GM18508 (cell line): ENCODE measurements at regions not wholly inside any gene's neighbourhood (a gene's known extent, or its start where the extent isn't known, plus 50 kb on each side); places are given as distances from the start of the nearest gene placed in this dataset.

Experiments used
- ATAC-seq: cut with Tn5 transposase; IDR thresholded peaks from one replicate; pipeline ENCODE4 v1.9.1; 2021; ENCODE audit warnings: moderate number of reproducible peaks; ENCODE audit not compliant: insufficient read depth, unreplicated experiment

- no peak for ATAC-seq
Measured at GRCh38 chr6:22800451-22800850, 231.1 kb downstream of the HDGFL1 start.

- no peak for ATAC-seq
Measured at GRCh38 chr6:22801831-22802230, 232.5 kb downstream of the HDGFL1 start.

GRCh38 chr6:22804620-22805261 is 235.4 kb downstream of the HDGFL1 start:
- no peak for ATAC-seq

- no peak for ATAC-seq
Measured at GRCh38 chr6:22807261-22807660, 237.9 kb downstream of the HDGFL1 start.

GRCh38 chr6:22807818-22808217 is 238.5 kb downstream of the HDGFL1 start:
- no peak for ATAC-seq

GRCh38 chr6:22808466-22808865 is 239.1 kb downstream of the HDGFL1 start:
- no peak for ATAC-seq

- no peak for ATAC-seq
Measured at GRCh38 chr6:22809370-22809769, 240.0 kb downstream of the HDGFL1 start.

GRCh38 chr6:22819209-22819608 is 249.8 kb downstream of the HDGFL1 start:
- no peak for ATAC-seq

GRCh38 chr6:22821664-22822320 is 252.4 kb downstream of the HDGFL1 start:
- ATAC-seq: no peak

- ATAC-seq: no peak
Measured at GRCh38 chr6:22825210-22825609, 255.8 kb downstream of the HDGFL1 start.

- no peak for ATAC-seq
Measured at GRCh38 chr6:22826961-22827360, 257.6 kb downstream of the HDGFL1 start.

- no peak for ATAC-seq
Measured at GRCh38 chr6:22827760-22828159, 258.4 kb downstream of the HDGFL1 start.

GRCh38 chr6:22828179-22829062 is 259.1 kb downstream of the HDGFL1 start:
- no peak for ATAC-seq

GRCh38 chr6:22829070-22829469 is 259.7 kb downstream of the HDGFL1 start:
- ATAC-seq: no peak

GRCh38 chr6:22830463-22830862 is 261.1 kb downstream of the HDGFL1 start:
- no peak for ATAC-seq

GRCh38 chr6:22833191-22833590 is 263.8 kb downstream of the HDGFL1 start:
- no peak for ATAC-seq

- no peak for ATAC-seq
Measured at GRCh38 chr6:22838345-22838744, 269.0 kb downstream of the HDGFL1 start.

- no peak for ATAC-seq
Measured at GRCh38 chr6:22845467-22845866, 276.1 kb downstream of the HDGFL1 start.

- no peak for ATAC-seq
Measured at GRCh38 chr6:22848121-22848520, 278.8 kb downstream of the HDGFL1 start.

- no peak for ATAC-seq
Measured at GRCh38 chr6:22849921-22850320, 280.6 kb downstream of the HDGFL1 start.

GRCh38 chr6:22852101-22852500 is 282.7 kb downstream of the HDGFL1 start:
- no peak for ATAC-seq
